NCI-H1105 (cell line): ENCODE measurements at regions not wholly inside any gene's neighbourhood (a gene's known extent, or its start where the extent isn't known, plus 50 kb on each side); places are given as distances from the start of the nearest gene placed in this dataset.

Source experiments
- DNase-seq: peaks from one replicate; lab custom pipeline; 2025; lab: John Stamatoyannopoulos, UW

- DNase-seq: no peak
Observed at GRCh38 chr4:77367638-77368037, 210.6 kb downstream of the CCNG2 start.

- no peak for DNase-seq
Observed at GRCh38 chr4:77372375-77372774, 215.4 kb downstream of the CCNG2 start.

DNA sequence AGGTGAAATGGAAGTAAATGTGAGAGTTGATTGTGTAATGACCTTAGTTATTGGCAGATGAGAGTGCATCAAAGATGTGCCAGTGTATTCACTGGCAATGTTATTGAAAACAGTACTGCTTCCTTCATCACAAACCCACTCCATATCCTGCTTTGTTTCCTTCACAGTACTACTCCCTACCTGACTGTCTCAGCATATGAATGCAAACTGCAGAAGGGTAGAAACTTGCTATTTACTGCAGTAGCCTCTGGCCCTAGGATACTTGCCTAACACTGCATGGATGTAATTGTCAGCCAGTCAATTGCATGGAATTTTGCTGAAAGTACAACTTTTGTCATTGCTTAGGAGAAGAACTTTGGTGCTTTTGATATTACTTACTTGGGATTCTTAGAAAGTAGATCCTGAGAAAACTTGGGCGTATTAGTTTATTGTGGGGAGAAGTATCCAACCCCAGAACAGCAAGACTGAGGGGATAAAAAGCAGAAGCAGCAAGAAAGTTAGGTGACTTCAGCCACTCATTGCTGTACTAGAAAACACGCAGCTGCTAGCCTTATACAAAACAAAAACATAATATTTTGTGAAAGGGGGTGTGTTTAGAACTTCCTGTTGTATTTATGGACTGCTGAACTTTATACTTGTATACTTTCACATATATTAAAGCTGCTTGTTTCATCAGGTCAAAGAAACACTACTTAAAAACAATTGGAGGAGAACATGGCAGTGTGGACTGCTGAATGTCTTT, 219.0 kb downstream of the CCNG2 start:
- no peak for DNase-seq

DNA sequence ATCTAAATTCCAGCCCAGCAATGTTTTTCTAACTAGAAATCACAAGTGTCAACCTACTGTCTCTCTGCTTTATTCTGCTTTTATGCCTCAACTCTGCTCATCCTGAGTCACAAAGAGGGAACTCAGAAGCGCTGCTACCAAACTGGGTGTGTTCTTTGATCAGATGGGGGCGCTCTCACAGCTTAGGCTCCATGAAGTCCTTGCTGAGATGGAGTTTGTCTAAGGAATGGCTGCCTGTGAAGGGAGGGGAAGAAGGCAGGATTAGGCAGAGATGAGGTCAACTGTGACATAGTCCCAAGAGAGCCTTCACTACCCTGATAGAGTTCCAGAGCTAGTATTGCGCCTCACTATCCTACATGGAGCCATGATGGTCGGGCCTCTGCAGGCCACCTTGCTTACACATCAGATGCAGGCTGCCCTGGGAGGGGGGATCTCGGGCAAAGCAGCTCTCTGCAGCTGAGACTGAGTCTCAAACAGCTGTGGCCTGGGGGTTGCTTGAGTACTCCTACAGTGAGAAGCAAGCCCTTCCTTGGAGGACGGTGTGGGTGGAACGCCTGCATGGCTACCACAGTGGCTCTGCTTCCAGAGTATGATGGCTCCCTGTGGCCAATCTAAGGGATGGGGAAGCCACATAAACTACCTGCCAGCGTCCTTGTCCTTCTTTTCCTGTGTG, 219.9 kb downstream of the CCNG2 start:
- DNase-seq: no peak

DNA sequence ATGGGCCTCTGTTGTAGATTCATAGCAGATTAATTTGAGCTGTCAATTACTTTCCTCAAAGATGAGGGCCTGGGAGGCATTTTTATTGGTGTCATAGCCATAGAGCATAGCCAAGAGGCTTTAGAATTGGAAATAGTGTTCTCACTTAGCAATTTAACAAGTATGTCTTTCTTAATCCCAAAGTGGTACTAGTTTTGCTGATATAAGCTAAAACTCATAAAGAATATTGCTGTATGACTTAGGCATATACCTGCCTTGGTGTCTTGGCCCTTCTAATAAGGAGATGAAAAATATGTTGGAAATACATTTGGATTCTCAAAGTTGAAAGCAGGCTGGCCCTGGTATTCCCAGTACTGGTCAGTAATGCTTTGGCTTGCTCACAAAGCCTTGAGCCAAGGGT, 221.5 kb upstream of the CXCL13 start:
- DNase-seq: no peak

- DNase-seq: peak; percentile 31
Observed at GRCh38 chr4:77385124-77385969, 220.3 kb upstream of the CXCL13 start.

GRCh38 chr4:77393996-77394395, 211.6 kb upstream of the CXCL13 start:
- DNase-seq: no peak

DNA sequence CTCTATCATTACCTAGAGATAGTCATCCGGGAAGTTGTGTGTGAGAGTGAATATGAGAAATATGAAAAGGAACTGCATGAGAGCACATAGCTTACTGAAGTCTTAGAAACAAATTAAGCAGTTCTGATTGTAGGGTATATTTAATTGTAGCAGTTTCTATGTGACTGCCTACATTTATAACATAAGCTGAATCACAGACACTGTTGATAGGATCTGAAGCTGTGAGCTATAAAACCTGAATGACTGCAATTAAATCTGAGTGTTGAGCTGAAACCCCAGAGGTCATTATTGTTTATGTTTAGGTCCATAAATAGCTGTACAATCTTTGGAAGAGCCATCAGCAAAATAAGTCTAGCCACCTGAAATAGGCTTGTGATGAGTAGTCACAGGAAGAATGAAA, 210.1 kb upstream of the CXCL13 start:
- peak; percentile 6 for DNase-seq

- DNase-seq: no peak
Observed at GRCh38 chr4:77398256-77398655, 207.4 kb upstream of the CXCL13 start.

DNA sequence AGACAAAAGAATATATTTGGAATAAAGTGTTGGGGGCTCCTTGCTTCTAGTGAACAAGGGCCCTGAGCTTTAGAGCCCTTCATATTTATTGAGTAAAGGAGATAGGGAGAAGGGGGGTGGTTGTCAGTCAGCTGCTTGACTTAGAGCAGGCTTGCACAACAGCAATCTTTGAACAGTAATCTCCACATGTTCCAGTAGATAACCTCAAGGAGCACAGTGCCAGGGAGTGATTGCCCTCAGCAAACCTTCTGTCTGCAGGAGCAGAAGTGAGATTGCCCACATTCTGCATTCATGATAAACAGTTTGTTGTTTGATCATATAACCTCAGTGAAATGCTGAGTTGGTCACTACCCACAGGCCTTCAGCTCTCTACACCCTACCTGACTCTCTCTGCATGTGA, 205.8 kb upstream of the CXCL13 start:
- DNase-seq: no peak

DNA sequence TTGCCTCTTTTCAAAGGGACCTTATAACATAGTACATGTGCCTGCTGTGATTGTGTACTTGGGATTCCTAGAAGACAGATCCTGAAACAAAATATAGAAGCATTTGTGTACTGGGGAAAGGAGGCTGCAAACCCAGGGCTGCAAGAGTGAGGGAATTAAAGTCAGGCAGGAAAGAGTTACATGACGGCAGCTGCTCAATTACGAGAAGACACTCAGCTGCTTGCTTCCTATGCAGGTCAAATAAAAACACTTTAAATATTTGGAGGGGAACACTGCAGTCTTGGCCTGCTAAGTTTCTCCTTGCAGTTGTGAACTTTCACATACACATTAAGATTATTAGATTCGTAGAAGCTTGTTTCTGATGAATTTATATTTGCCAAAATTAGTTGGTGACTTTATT, 191.9 kb upstream of the CXCL13 start:
- no peak for DNase-seq

DNA sequence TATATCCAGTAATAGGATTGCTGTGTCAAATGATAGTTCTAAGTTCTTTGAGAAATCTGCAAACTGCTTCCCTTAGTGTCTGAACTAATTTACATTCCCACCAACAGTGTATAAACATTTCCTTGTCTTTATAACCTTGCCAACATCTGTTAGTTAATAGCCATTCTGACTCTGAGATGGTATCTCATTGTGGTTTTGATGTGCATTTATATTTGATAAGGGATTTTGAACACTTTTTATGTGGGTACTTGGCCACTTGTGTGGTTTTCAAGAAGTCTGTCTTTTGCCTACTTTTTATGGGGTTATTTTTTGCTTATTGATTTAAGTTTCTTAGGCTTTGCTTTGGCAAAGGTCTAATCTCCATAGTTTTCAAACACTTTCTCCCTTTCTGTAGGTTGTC, 189.9 kb upstream of the CXCL13 start:
- DNase-seq: no peak

- peak; percentile 37 for DNase-seq
Observed at GRCh38 chr4:77418333-77418732, 187.3 kb upstream of the CXCL13 start.

DNA sequence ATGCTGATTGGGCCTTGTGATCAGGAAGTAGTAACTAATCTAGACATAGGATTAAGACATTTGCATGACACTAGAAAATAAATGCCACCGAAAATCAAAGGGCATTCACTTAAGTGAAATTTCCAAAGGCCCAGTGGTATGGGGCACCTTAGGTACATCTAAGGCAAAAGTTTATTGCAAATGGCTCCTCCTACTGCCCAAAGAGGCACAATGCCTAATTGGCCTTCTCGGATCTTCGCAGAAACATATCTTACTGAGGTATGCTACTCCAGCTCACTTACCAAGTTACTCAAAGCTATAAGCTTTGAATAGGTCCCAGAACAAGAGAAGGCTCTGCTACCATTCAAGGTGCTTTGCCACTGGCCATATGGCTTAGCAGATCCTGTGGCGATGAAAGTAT, 174.8 kb upstream of the CXCL13 start:
- no peak for DNase-seq

DNA sequence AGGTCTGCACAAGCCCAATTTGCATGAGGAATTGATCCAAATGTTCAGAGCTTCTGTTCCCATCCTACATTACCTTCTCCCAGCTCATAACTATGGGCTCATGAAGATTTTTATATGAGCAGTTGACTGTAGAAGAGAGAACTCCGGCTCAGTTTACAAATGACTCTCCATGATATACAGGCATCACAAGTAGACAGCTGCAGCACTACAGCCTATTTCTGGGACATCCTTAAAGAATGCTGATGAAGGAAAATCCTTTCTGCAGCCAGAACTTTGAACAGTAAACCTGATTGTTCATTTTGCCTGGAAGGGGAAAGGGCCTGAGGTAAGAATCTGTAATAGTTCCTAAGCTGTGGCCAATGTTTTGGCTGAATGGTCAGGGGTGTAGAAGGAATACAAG, 174.1 kb upstream of the CXCL13 start:
- DNase-seq: no peak

- no peak for DNase-seq
Observed at GRCh38 chr4:77432717-77433417, 172.8 kb upstream of the CXCL13 start.

DNA sequence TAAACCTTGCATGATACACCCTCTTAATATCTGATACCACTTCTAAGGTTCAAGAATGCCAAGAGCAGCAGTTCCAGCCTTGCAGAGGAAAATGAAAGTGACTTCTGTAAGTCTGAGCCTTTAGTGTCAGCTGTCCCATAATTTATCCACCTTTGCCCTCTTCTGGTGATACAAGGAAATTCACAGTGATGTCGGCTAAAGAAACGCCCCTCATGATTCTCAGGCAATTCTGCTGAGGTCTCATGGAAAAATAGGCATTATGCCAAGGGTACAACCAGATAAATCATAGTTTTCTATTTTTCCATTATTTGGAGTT, 172.2 kb upstream of the CXCL13 start:
- DNase-seq: peak; percentile 12

GRCh38 chr4:77434299-77435092, 171.1 kb upstream of the CXCL13 start:
- no peak for DNase-seq

- DNase-seq: no peak
Observed at GRCh38 chr4:77437079-77437478, 168.5 kb upstream of the CXCL13 start.

- DNase-seq: no peak
Observed at GRCh38 chr4:77438549-77438948, 167.1 kb upstream of the CXCL13 start.

DNA sequence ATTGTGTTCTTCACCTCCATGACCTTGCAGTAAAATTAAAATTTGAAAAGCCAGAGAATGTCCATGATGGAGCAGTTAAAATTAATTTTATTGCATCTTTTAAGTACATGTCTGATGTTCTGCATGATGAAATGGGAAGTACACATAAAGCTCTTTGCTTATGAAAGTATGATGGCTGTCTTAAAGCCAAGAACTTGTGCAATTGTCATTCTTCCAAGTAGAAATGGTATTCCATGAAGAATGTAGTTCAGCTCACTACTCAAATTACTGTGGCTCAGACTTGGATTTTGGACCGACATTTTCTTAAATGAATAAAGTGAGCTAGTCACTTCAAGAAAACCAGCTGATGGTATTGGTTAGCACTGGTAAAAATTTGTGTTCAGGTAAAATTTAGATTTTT, 161.7 kb upstream of the CXCL13 start:
- no peak for DNase-seq

DNA sequence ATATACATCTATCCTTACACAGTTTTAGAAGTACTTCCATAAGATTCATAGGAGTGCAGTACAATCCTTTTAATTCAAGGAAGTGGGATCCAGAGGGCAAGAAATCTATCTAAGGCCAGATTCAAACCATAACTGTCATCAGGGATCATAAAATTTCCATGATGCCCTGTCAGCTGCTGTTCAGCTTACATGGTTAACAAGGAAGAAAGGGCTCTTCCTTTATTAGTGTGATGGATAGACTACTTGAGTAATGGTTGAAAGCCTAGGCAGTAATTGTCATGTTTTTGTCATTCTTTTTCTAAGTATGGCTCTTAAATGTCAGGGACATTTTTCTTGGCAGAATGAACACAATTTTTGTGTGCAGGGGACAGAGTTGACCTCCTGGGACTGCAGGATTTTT, 159.8 kb upstream of the CXCL13 start:
- DNase-seq: no peak
